ACC112 (cell line): ENCODE measurements at regions not wholly inside any gene's neighbourhood (a gene's known extent, or its start where the extent isn't known, plus 50 kb on each side); places are given as distances from the start of the nearest gene placed in this dataset.
A peak's percentile ranks its signal among the peaks of the same experiment; 100 is the strongest.

ENCODE experiments used
- H2AFZ ChIP-seq: fragments of 200-600 bp; sonication (generic); one replicate; pipeline ENCODE4 v1.6.0; 2017; ENCODE audit warnings: antibody characterized with exemption, low read length; ENCODE audit not compliant: unreplicated experiment
- H3K27ac ChIP-seq: fragments of 200-600 bp; sonication (generic); 2 replicates; pipeline ENCODE4 v1.5.1; 2014; ENCODE audit warnings: low read depth, mild to moderate bottlenecking, antibody characterized with exemption, low read length, moderate library complexity
- H3K27me3 ChIP-seq: fragments of 200-600 bp; sonication (generic); 2 replicates; pipeline ENCODE4 v1.6.1; 2014; ENCODE audit warnings: mild to moderate bottlenecking, antibody characterized with exemption, low read length, moderate library complexity, mixed read lengths; ENCODE audit not compliant: insufficient read depth
- H3K36me3 ChIP-seq: fragments of 200-600 bp; sonication (generic); 2 replicates; pipeline ENCODE4 v1.6.1; 2016; ENCODE audit warnings: mild to moderate bottlenecking, antibody characterized with exemption, low read length, moderate library complexity, mixed read lengths; ENCODE audit not compliant: insufficient read depth
- H3K4me1 ChIP-seq: fragments of 200-600 bp; sonication (generic); one replicate; pipeline ENCODE4 v1.6.1; 2016; ENCODE audit warnings: low read length, mixed read lengths; ENCODE audit not compliant: insufficient read depth, unreplicated experiment, control insufficient read depth
- H3K4me3 ChIP-seq: fragments of 200-600 bp; sonication (generic); 2 replicates; pipeline ENCODE4 v1.5.1; 2014; ENCODE audit warnings: mild to moderate bottlenecking, low read depth, low read length
- H3K79me2 ChIP-seq: fragments of 200-600 bp; sonication (generic); one replicate; pipeline ENCODE4 v1.6.0; 2016; ENCODE audit warnings: low read length; ENCODE audit not compliant: control insufficient read depth, unreplicated experiment, insufficient read depth

- Histone ChIP-seq H3K4me3 (no peak overlapping the region), H3K36me3 (no peaks in the 10 kb centered on the region), H2AFZ (peak overlapping the region; percentile 25), H3K4me1 (no peaks in the 10 kb centered on the region), H3K27me3 (no peaks in the 10 kb centered on the region), H3K27ac (no peak overlapping the region), H3K79me2 (no peaks in the 10 kb centered on the region)
These were observed 73.1 kb downstream of the OXSM start for GRCh38 chr3:25863011-25863415.

GRCh38 chr3:25863416-25863959, 73.6 kb downstream of the OXSM start:
- H2AFZ ChIP-seq, result peak overlapping the region; percentile 25
- H3K4me3 ChIP-seq, result no peak overlapping the region
- no peaks in the 10 kb centered on the region for H3K27me3 ChIP-seq
- H3K27ac ChIP-seq, result no peak overlapping the region
- no peaks in the 10 kb centered on the region for H3K36me3 ChIP-seq
- H3K4me1 ChIP-seq, result no peaks in the 10 kb centered on the region
- H3K79me2 ChIP-seq, result no peaks in the 10 kb centered on the region

- no peaks in the 10 kb centered on the region for H3K27me3 ChIP-seq
- H3K36me3 ChIP-seq, result no peaks in the 10 kb centered on the region
- no peaks in the 10 kb centered on the region for H3K4me1 ChIP-seq
- no peaks in the 10 kb centered on the region for H3K79me2 ChIP-seq
- H3K4me3 ChIP-seq, result no peak overlapping the region
- no peak overlapping the region for H3K27ac ChIP-seq
- no peak overlapping the region for H2AFZ ChIP-seq
These were observed 80.6 kb downstream of the OXSM start for GRCh38 chr3:25870452-25870851.

- H3K27me3 ChIP-seq, result no peaks in the 10 kb centered on the region
- H3K4me3 ChIP-seq, result no peak overlapping the region
- H3K79me2 ChIP-seq, result no peaks in the 10 kb centered on the region
- no peaks in the 10 kb centered on the region for H3K4me1 ChIP-seq
- no peak overlapping the region for H3K27ac ChIP-seq
- no peaks in the 10 kb centered on the region for H3K36me3 ChIP-seq
- H2AFZ ChIP-seq, result no peak overlapping the region
These were observed 82.4 kb downstream of the OXSM start for GRCh38 chr3:25872200-25872877.

GRCh38 chr3:25883492-25883891, 93.6 kb downstream of the OXSM start:
- Histone ChIP-seq H3K4me3 (no peak overlapping the region), H3K27me3 (peaks cover 13% of the 10 kb centered on the region; the same call in 1 of the 2 replicates), H3K4me1 (peaks cover 6% of the 10 kb centered on the region), H3K27ac (no peak overlapping the region), H3K79me2 (no peaks in the 10 kb centered on the region), H3K36me3 (no peaks in the 10 kb centered on the region), H2AFZ (no peak overlapping the region)

- H3K79me2 ChIP-seq, result no peaks in the 10 kb centered on the region
- H3K36me3 ChIP-seq, result no peaks in the 10 kb centered on the region
- H2AFZ ChIP-seq, result no peak overlapping the region
- H3K27me3 ChIP-seq, result peaks cover 13% of the 10 kb centered on the region; the same call in 1 of the 2 replicates
- no peak overlapping the region for H3K27ac ChIP-seq
- peaks cover 6% of the 10 kb centered on the region for H3K4me1 ChIP-seq
- no peak overlapping the region for H3K4me3 ChIP-seq
These were observed 95.1 kb downstream of the OXSM start for GRCh38 chr3:25884981-25885380.

GRCh38 chr3:25885544-25885943, 95.7 kb downstream of the OXSM start:
- Histone ChIP-seq H3K4me3 (no peak overlapping the region), H3K4me1 (peaks cover 6% of the 10 kb centered on the region), H3K36me3 (no peaks in the 10 kb centered on the region), H2AFZ (no peak overlapping the region), H3K27me3 (peaks cover 13% of the 10 kb centered on the region; the same call in 1 of the 2 replicates), H3K79me2 (no peaks in the 10 kb centered on the region), H3K27ac (no peak overlapping the region)

GRCh38 chr3:25887907-25888306, 98.0 kb downstream of the OXSM start:
- peaks cover 6% of the 10 kb centered on the region for H3K4me1 ChIP-seq
- H3K79me2 ChIP-seq, result no peaks in the 10 kb centered on the region
- H2AFZ ChIP-seq, result no peak overlapping the region
- H3K27ac ChIP-seq, result no peak overlapping the region
- H3K4me3 ChIP-seq, result no peak overlapping the region
- H3K36me3 ChIP-seq, result no peaks in the 10 kb centered on the region
- H3K27me3 ChIP-seq, result peaks cover 13% of the 10 kb centered on the region; the same call in 1 of the 2 replicates

GRCh38 chr3:25888892-25889524, 99.1 kb downstream of the OXSM start:
- no peak overlapping the region for H2AFZ ChIP-seq

GRCh38 chr3:25889525-25889917, 99.6 kb downstream of the OXSM start:
- Histone ChIP-seq H2AFZ (no peak overlapping the region), H3K36me3 (no peaks in the 10 kb centered on the region), H3K4me1 (peaks cover 6% of the 10 kb centered on the region), H3K79me2 (no peaks in the 10 kb centered on the region), H3K4me3 (no peak overlapping the region), H3K27me3 (0 out of 2 replicates have a peak, but pooled peaks cover 2% of the 10 kb centered on the region), H3K27ac (no peak overlapping the region)

More at GRCh38 chr3:25888892-25889524, 99.1 kb downstream of the OXSM start:
- H3K4me3 ChIP-seq, result no peak overlapping the region
- H3K27me3 ChIP-seq, result peaks cover 7% of the 10 kb centered on the region; the same call in 1 of the 2 replicates
- no peak overlapping the region for H3K27ac ChIP-seq
- H3K4me1 ChIP-seq, result peaks cover 6% of the 10 kb centered on the region
- no peaks in the 10 kb centered on the region for H3K79me2 ChIP-seq
- no peaks in the 10 kb centered on the region for H3K36me3 ChIP-seq

GRCh38 chr3:25894101-25894500, 104.2 kb downstream of the OXSM start:
- H3K27me3 ChIP-seq, result no peaks in the 10 kb centered on the region
- no peak overlapping the region for H3K4me3 ChIP-seq
- H3K36me3 ChIP-seq, result no peaks in the 10 kb centered on the region
- H3K79me2 ChIP-seq, result no peaks in the 10 kb centered on the region
- no peak overlapping the region for H2AFZ ChIP-seq
- H3K27ac ChIP-seq, result no peak overlapping the region
- H3K4me1 ChIP-seq, result no peaks in the 10 kb centered on the region
